ENCODE measurements at regions not wholly inside any gene's neighbourhood (a gene's known extent, or its start where the extent isn't known, plus 50 kb on each side); places are given as distances from the start of the nearest gene placed in this dataset.

DNA sequence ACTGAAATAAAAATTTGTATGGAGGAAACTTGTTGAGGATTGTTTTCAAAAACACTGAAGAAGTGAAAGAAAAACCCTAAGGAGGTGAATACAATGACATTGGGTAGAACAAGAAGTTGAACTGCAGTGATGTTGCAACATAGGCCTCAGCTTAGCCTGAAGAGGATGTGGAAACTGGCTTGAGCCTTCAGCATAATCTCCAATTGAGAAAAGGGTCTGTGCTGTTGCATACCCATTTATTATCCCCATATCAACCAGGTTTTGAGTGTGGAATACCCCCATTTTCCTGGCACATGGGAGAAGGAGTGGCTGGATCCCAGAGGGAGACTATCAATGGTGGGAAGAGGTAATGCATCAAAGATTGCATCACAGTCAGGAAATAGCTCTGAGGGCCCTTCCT, 695.0 kb upstream of the HS3ST1 start:
- no peak overlapping the region for H3K4me3 ChIP-seq (ENCODE audit: low read depth, low read length)
- BruUV-seq (replicated peaks): no TSS peak
- DNase-seq: no peak
- POLR2A ChIA-PET: no interaction called here
- CTCF ChIA-PET: no interaction called here
- H3K27me3 ChIP-seq (replicated peaks; ENCODE audit: control insufficient read depth, insufficient read depth, low read length): no peaks in the 10 kb centered on the region
- Mint-ChIP-seq H3K36me3 (ENCODE audit: insufficient read depth, unreplicated experiment) (no peaks in the 10 kb centered on the region), H3K9me3 (ENCODE audit: unreplicated experiment) (no peaks in the 10 kb centered on the region), H3K4me3 (ENCODE audit: unreplicated experiment) (no peak overlapping the region), H3K27ac (ENCODE audit: unreplicated experiment) (no peak overlapping the region), H3K27me3 (ENCODE audit: insufficient read depth, unreplicated experiment) (no peaks in the 10 kb centered on the region), H3K4me1 (ENCODE audit: low read depth, unreplicated experiment) (no peaks in the 10 kb centered on the region)
- H3K9me3 ChIP-seq: no peaks in the 10 kb centered on the region
- no peaks in the 10 kb centered on the region for H3K36me3 ChIP-seq (ENCODE audit: control insufficient read depth, insufficient read depth, low read length)
- no peaks in the 10 kb centered on the region for H3K4me1 ChIP-seq
- TF ChIP-seq, protein P1, sequence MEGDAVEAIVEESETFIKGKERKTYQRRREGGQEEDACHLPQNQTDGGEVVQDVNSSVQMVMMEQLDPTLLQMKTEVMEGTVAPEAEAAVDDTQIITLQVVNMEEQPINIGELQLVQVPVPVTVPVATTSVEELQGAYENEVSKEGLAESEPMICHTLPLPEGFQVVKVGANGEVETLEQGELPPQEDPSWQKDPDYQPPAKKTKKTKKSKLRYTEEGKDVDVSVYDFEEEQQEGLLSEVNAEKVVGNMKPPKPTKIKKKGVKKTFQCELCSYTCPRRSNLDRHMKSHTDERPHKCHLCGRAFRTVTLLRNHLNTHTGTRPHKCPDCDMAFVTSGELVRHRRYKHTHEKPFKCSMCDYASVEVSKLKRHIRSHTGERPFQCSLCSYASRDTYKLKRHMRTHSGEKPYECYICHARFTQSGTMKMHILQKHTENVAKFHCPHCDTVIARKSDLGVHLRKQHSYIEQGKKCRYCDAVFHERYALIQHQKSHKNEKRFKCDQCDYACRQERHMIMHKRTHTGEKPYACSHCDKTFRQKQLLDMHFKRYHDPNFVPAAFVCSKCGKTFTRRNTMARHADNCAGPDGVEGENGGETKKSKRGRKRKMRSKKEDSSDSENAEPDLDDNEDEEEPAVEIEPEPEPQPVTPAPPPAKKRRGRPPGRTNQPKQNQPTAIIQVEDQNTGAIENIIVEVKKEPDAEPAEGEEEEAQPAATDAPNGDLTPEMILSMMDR (IDR thresholded peaks at IDR 0.05; ENCODE audit: insufficient read depth in 1 of 2, low read depth in 1 of 2, low read length in 1 of 2, severe bottlenecking in 1 of 2, unreplicated experiment in 1 of 2): no peak
- intact Hi-C loops (cut with micrococcal nuclease; ENCODE audit: unreplicated experiment): no loop called here

DNA sequence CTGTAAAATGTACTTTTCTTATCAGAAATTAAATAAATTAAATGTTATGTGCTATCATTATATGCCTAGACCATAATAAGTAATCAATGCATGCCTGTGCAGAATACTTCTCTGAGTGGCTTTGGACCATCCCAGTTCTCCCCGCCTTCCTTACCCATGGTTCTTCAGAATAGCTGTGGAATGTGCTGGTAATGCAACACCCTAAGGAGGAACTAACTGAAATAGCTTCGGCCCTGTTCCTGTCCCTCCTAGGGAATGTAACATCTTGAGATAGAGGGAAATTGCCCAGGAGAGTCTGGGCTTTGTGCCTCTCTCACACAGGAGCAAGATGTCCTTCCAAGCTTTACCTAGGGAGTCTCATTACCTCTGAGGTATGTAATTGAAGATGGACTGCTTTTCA, 693.6 kb upstream of the HS3ST1 start:
- BruUV-seq (replicated peaks): no TSS peak
- intact Hi-C loops (cut with micrococcal nuclease; ENCODE audit: unreplicated experiment): no loop called here
- H3K4me1 ChIP-seq: no peaks in the 10 kb centered on the region
- no peaks in the 10 kb centered on the region for H3K9me3 Mint-ChIP-seq (ENCODE audit: unreplicated experiment)
- no peaks in the 10 kb centered on the region for H3K27me3 ChIP-seq (replicated peaks; ENCODE audit: control insufficient read depth, insufficient read depth, low read length)
- ChIA-PET POLR2A (no interaction called here), CTCF (no interaction called here)
- no peak overlapping the region for H3K4me3 ChIP-seq (ENCODE audit: low read depth, low read length)
- H3K4me1 Mint-ChIP-seq (ENCODE audit: low read depth, unreplicated experiment): no peaks in the 10 kb centered on the region
- no peaks in the 10 kb centered on the region for H3K36me3 ChIP-seq (ENCODE audit: control insufficient read depth, insufficient read depth, low read length)
- H3K36me3 Mint-ChIP-seq (ENCODE audit: insufficient read depth, unreplicated experiment): no peaks in the 10 kb centered on the region
- DNase-seq: no peak
- no peaks in the 10 kb centered on the region for H3K27me3 Mint-ChIP-seq (ENCODE audit: insufficient read depth, unreplicated experiment)
- no peaks in the 10 kb centered on the region for H3K9me3 ChIP-seq
- H3K27ac Mint-ChIP-seq (ENCODE audit: unreplicated experiment): no peak overlapping the region
- H3K4me3 Mint-ChIP-seq (ENCODE audit: unreplicated experiment): no peak overlapping the region
- TF ChIP-seq, protein P1 (IDR thresholded peaks at IDR 0.05; ENCODE audit: insufficient read depth in 1 of 2, low read depth in 1 of 2, low read length in 1 of 2, severe bottlenecking in 1 of 2, unreplicated experiment in 1 of 2): no peak

- Histone ChIP-seq H3K9me3 (no peaks in the 10 kb centered on the region), H3K4me3 (ENCODE audit: low read depth, low read length) (no peak overlapping the region), H3K36me3 (ENCODE audit: control insufficient read depth, insufficient read depth, low read length) (no peaks in the 10 kb centered on the region), H3K27me3 (replicated peaks; ENCODE audit: control insufficient read depth, insufficient read depth, low read length) (no peaks in the 10 kb centered on the region), H3K4me1 (no peaks in the 10 kb centered on the region)
- no peaks in the 10 kb centered on the region for H3K9me3 Mint-ChIP-seq (ENCODE audit: unreplicated experiment)
- ChIA-PET POLR2A (no interaction called here), CTCF (no interaction called here)
- TF ChIP-seq, protein P1 (IDR thresholded peaks at IDR 0.05; ENCODE audit: insufficient read depth in 1 of 2, low read depth in 1 of 2, low read length in 1 of 2, severe bottlenecking in 1 of 2, unreplicated experiment in 1 of 2): no peak
- H3K36me3 Mint-ChIP-seq (ENCODE audit: insufficient read depth, unreplicated experiment): no peaks in the 10 kb centered on the region
- no peaks in the 10 kb centered on the region for H3K27me3 Mint-ChIP-seq (ENCODE audit: insufficient read depth, unreplicated experiment)
- no peak overlapping the region for H3K4me3 Mint-ChIP-seq (ENCODE audit: unreplicated experiment)
- intact Hi-C loops (cut with micrococcal nuclease; ENCODE audit: unreplicated experiment): no loop called here
- H3K27ac Mint-ChIP-seq (ENCODE audit: unreplicated experiment): no peak overlapping the region
- no TSS peak for BruUV-seq (replicated peaks)
- DNase-seq: no peak
- no peaks in the 10 kb centered on the region for H3K4me1 Mint-ChIP-seq (ENCODE audit: low read depth, unreplicated experiment)
Measured at GRCh38 chr4:12120968-12121367, 692.3 kb upstream of the HS3ST1 start.

Measured in Caco-2 (cell line).